Subcutaneous abdominal adipose tissue (tissue), 5 donors: ENCODE measurements at regions not wholly inside any gene's neighbourhood (a gene's known extent, or its start where the extent isn't known, plus 50 kb on each side); places are given as distances from the start of the nearest gene placed in this dataset.
"Not testable (repeated sequence)": the region's sequence is repeated elsewhere in the genome, so short reads cannot be mapped to it uniquely, and the experiment has no call there.

Source experiments
- H3K27ac ChIP-seq: one replicate; pipeline ENCODE4 v1.7.0; 2013; ENCODE audit warnings: low read depth, mild to moderate bottlenecking, inconsistent platforms, low read length, moderate library complexity
- H3K27me3 ChIP-seq, 5 donors: one replicate each; pipeline ENCODE4 v1.7.0; 2013; ENCODE audit warnings: low read length in 5 of 5, inconsistent platforms in 1 of 5; ENCODE audit not compliant: control insufficient read depth in 5 of 5, insufficient read depth in 4 of 5
- H3K36me3 ChIP-seq, 5 donors: one replicate each; pipeline ENCODE4 v1.7.0; 2013; ENCODE audit warnings: low read length in 5 of 5; ENCODE audit not compliant: control insufficient read depth in 5 of 5, insufficient read depth in 5 of 5
- H3K4me1 ChIP-seq, 5 donors: one replicate each; pipeline ENCODE4 v1.7.0; 2013; ENCODE audit warnings: low read length in 5 of 5, mild to moderate bottlenecking in 3 of 5, moderate library complexity in 1 of 5; ENCODE audit not compliant: control insufficient read depth in 5 of 5, insufficient read depth in 5 of 5
- H3K4me3 ChIP-seq, 5 donors: one replicate each; pipeline ENCODE4 v1.7.0; 2013; ENCODE audit warnings: low read length in 5 of 5, low read depth in 1 of 5
- H3K9ac ChIP-seq, 5 donors: one replicate each; pipeline ENCODE4 v1.7.0; 2013; ENCODE audit warnings: low read length in 5 of 5, mild to moderate bottlenecking in 4 of 5, moderate library complexity in 3 of 5
- H3K9me3 ChIP-seq, 5 donors: one replicate each; pipeline ENCODE4 v1.7.0; 2013; ENCODE audit warnings: low read length in 5 of 5; ENCODE audit not compliant: control insufficient read depth in 5 of 5
- donor health status: healthy.
- donor health status: healthy.
- donor health status: healthy.
- donor health status: healthy.
- donor health status: healthy.

GRCh38 chr5:89050062-89050461, 167.1 kb upstream of the MEF2C start:
- H3K9me3 ChIP-seq: peaks cover 0 to 12% (median 3%) of the 10 kb centered on the region in 5 donors
- H3K9ac ChIP-seq, H3K27me3 ChIP-seq: not testable (repeated sequence)

DNA sequence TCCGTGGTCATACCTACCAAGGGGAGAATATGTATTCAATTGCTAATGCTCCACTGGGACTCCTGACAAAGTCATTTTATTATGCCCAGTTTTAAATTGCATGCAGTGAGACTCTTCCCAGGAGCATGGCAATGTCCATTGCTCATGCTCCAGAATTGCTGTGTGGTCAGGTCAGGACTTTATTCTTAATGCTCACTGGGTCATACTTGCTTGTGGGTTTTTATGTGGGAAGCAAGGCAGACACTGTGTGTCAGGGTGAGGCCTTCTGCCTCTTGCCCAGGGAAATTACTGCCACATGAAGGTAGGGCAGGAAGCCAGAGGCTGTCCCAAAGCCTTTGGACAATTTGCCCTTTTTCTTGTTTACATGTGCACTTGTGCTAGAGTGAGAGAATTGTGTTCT, 164.6 kb upstream of the MEF2C start:
- no peak overlapping the region for H3K4me3 ChIP-seq
- no peak overlapping the region for H3K27ac ChIP-seq
- peaks cover 0 to 12% (median 3%) of the 10 kb centered on the region in 5 donors for H3K9me3 ChIP-seq
- H3K9ac ChIP-seq: no peak overlapping the region
- no peaks in the 10 kb centered on the region for H3K27me3 ChIP-seq
- H3K4me1 ChIP-seq: no peaks in the 10 kb centered on the region
- no peaks in the 10 kb centered on the region for H3K36me3 ChIP-seq

More at GRCh38 chr5:89050062-89050461, 167.1 kb upstream of the MEF2C start:
- not testable (repeated sequence) for H3K36me3 ChIP-seq, H3K4me3 ChIP-seq, H3K27ac ChIP-seq, H3K4me1 ChIP-seq

GRCh38 chr5:89045216-89045615, 162.2 kb upstream of the MEF2C start:
- Histone ChIP-seq H3K36me3 (no peaks in the 10 kb centered on the region), H3K4me1 (peaks cover 0 to 7% (median 0%) of the 10 kb centered on the region in 5 donors), H3K27ac (no peak overlapping the region), H3K9me3 (peaks cover 0 to 5% (median 0%) of the 10 kb centered on the region in 5 donors), H3K9ac (no peak overlapping the region), H3K27me3 (no peaks in the 10 kb centered on the region), H3K4me3 (no peak overlapping the region)

- H3K36me3 ChIP-seq: no peaks in the 10 kb centered on the region
These were observed 161.8 kb upstream of the MEF2C start for GRCh38 chr5:89044674-89045200.

DNA sequence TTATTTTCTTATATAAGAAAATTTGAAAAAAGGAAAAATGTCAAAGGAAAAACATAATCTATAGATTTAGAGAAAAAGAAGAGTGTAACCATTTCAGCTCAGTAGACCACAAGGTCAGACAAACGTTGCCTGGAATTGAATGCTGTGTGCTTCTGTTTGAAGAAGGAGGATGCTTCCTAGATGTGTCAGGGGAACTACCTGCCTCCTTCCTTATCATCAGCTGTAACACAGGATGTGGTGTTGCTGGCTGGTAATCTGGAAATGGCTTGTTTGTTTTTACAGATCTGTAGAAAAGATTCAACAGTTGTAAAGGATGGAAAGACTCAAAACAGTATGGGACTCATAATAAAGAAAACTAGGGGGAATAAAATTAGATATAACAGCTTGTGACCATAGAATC, 160.7 kb upstream of the MEF2C start:
- Histone ChIP-seq H3K36me3 (no peaks in the 10 kb centered on the region), H3K27ac (no peak overlapping the region), H3K9ac (no peak overlapping the region), H3K4me1 (peaks cover 0 to 7% (median 0%) of the 10 kb centered on the region in 5 donors), H3K9me3 (no peaks in the 10 kb centered on the region), H3K4me3 (no peak overlapping the region), H3K27me3 (no peaks in the 10 kb centered on the region)

More at GRCh38 chr5:89044674-89045200, 161.8 kb upstream of the MEF2C start:
- peaks cover 0 to 5% (median 0%) of the 10 kb centered on the region in 5 donors for H3K9me3 ChIP-seq
- H3K27ac ChIP-seq: no peak overlapping the region
- peaks cover 0 to 7% (median 0%) of the 10 kb centered on the region in 5 donors for H3K4me1 ChIP-seq
- H3K27me3 ChIP-seq: no peaks in the 10 kb centered on the region
- no peak overlapping the region for H3K4me3 ChIP-seq
- no peak overlapping the region for H3K9ac ChIP-seq

GRCh38 chr5:89042746-89043145, 159.8 kb upstream of the MEF2C start:
- no peak overlapping the region for H3K27ac ChIP-seq

DNA sequence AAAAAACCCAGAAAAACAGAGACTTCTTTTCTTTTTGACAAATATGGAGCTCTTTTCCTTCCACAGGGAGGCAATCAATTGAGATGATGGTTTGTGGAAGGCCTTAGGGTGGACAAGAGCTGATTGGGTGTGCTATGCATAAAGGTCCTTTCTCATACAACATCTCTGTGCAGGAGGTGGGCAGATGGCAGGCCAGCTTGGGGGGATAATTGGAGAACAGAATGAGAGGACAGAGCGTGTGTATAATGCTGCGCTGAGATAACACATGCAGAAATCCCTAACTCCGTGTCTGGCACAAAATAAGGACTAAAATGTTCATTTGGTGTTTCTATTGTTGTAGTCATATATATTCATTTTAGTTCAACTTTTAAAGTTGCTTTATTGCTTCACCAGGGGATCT, 159.0 kb upstream of the MEF2C start:
- H3K9ac ChIP-seq: no peak overlapping the region
- H3K36me3 ChIP-seq: no peaks in the 10 kb centered on the region
- peaks cover 0 to 10% (median 0%) of the 10 kb centered on the region in 5 donors for H3K4me1 ChIP-seq
- H3K27ac ChIP-seq: no peak overlapping the region
- no peak overlapping the region for H3K4me3 ChIP-seq
- no peaks in the 10 kb centered on the region for H3K27me3 ChIP-seq
- H3K9me3 ChIP-seq: no peaks in the 10 kb centered on the region

More at GRCh38 chr5:89042746-89043145, 159.8 kb upstream of the MEF2C start:
- Histone ChIP-seq H3K9me3 (no peaks in the 10 kb centered on the region), H3K9ac (no peak overlapping the region), H3K4me1 (peaks cover 0 to 7% (median 0%) of the 10 kb centered on the region in 5 donors), H3K27me3 (no peaks in the 10 kb centered on the region), H3K36me3 (no peaks in the 10 kb centered on the region), H3K4me3 (no peak overlapping the region)

DNA sequence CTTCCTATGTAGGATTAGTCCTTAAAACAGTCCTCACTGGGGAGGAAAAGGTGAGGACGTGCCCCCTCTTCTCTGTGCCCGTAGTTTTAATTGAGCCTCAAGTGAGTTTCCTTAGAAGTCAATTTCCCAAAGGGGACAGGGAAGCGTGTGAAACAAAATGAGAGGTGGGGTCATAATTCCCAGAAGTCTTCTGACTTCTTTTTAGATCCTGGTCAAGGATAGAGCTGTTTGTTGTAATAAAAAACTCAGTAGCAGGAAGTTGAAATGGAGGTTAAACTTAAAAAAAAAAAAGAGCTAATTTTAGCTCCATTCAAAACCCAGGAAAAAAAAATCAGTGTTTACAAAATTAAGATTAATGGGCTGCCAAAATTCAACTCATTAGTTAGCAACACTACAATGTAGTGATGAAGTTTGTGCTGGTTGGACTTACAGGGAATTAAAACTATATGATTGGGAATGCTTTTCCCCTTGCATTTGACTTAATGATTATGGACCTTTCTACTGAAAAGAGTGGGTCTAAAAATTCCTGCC, 158.3 kb upstream of the MEF2C start:
- Histone ChIP-seq H3K4me3 (no peak overlapping the region), H3K27ac (no peak overlapping the region), H3K9ac (no peak overlapping the region), H3K4me1 (peaks cover 0 to 10% (median 0%) of the 10 kb centered on the region in 5 donors), H3K36me3 (no peaks in the 10 kb centered on the region), H3K27me3 (no peaks in the 10 kb centered on the region), H3K9me3 (no peaks in the 10 kb centered on the region)

DNA sequence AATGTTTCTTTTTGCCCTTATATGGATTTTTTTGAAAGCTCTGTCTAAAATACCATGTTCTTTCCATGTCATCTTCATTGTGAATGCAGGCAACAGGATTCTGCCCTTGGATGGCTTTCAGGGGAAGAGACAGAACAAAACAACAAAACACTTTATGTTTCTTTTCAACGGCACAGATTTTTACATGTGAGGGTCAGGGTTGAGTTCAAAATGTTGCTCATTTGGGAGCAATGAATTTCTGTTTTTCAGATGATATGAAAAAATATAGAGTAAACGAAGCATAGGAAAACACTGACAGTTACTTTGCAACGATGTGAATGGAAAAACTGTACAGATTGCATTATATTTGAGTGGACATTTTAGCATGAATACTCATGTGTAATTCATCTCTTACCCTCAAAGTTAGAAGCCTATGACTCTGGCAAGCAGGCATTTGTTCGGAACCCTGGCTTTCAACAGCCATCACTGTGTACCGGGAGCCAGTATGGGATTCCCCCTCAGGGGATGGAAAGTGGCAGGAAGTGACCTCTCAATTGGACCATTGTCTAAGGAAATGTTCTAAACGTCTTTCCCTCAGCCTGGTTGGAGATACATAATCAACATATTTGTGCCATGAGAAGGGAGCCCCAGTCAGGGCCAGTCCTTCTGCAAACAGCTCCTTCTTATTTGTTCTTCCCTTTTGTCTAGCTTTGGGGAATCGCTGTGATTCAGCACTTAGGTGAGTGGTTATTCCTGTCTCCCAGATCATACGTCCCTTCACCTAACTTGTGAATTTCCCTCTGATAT, 153.9 kb upstream of the MEF2C start:
- Histone ChIP-seq H3K9me3 (no peaks in the 10 kb centered on the region), H3K4me3 (no peak overlapping the region), H3K27me3 (no peaks in the 10 kb centered on the region), H3K27ac (no peak overlapping the region), H3K9ac (no peak overlapping the region), H3K36me3 (no peaks in the 10 kb centered on the region), H3K4me1 (peaks cover 0 to 10% (median 0%) of the 10 kb centered on the region in 5 donors)

DNA sequence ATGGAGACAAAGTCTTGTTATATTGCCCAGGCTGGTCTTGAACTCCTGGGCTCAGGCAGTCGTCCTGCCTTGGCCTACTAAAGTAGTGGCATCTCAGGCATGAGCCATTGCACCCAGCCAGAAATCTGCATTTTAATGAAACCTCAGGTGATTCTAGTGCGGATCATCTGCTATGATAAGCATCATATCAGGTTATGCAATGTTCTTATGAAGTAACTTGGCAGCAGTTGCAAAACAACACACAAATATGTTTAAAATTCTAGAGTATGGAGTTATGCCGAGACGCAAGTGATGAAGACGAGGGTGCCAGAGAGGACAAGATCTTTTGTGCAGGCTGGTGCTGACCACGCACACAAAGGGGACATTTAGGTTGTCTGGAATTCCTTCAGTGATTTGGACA, 153.2 kb upstream of the MEF2C start:
- no peak overlapping the region for H3K4me3 ChIP-seq
- H3K9ac ChIP-seq: no peak overlapping the region
- H3K36me3 ChIP-seq: no peaks in the 10 kb centered on the region
- H3K27ac ChIP-seq: no peak overlapping the region
- H3K9me3 ChIP-seq: no peaks in the 10 kb centered on the region
- H3K27me3 ChIP-seq: no peaks in the 10 kb centered on the region
- H3K4me1 ChIP-seq: peaks cover 0 to 10% (median 0%) of the 10 kb centered on the region in 5 donors
